HG03432 (cell line): ENCODE measurements at regions not wholly inside any gene's neighbourhood (a gene's known extent, or its start where the extent isn't known, plus 50 kb on each side); places are given as distances from the start of the nearest gene placed in this dataset.

Source experiments
- ATAC-seq: cut with Tn5 transposase; IDR thresholded peaks from one replicate; pipeline ENCODE4 v1.9.1; 2021; ENCODE audit warnings: mild to moderate bottlenecking, moderate library complexity; ENCODE audit not compliant: unreplicated experiment

- ATAC-seq, result peak; percentile 74
Observed at GRCh38 chr14:82414853-82415539, 881.3 kb upstream of the SEL1L start.

- ATAC-seq, result no peak
Observed at GRCh38 chr14:82419933-82420332, 886.3 kb upstream of the SEL1L start.

- no peak for ATAC-seq
Observed at GRCh38 chr14:82420871-82421270, 887.2 kb upstream of the SEL1L start.

GRCh38 chr14:82421286-82421685 lies 887.6 kb upstream of the SEL1L start:
- no peak for ATAC-seq

- ATAC-seq, result no peak
Observed at GRCh38 chr14:82422230-82422629, 888.6 kb upstream of the SEL1L start.

- no peak for ATAC-seq
Observed at GRCh38 chr14:82425261-82425660, 891.6 kb upstream of the SEL1L start.

- no peak for ATAC-seq
Observed at GRCh38 chr14:82431031-82431430, 897.4 kb upstream of the SEL1L start.

GRCh38 chr14:82432301-82433105 lies 898.9 kb upstream of the SEL1L start:
- ATAC-seq, result no peak

- ATAC-seq, result no peak
Observed at GRCh38 chr14:82438436-82438835, 904.8 kb upstream of the SEL1L start.

GRCh38 chr14:82441270-82441669 lies 907.6 kb upstream of the SEL1L start:
- no peak for ATAC-seq

GRCh38 chr14:82445810-82446570 lies 912.3 kb upstream of the SEL1L start:
- ATAC-seq, result no peak

- no peak for ATAC-seq
Observed at GRCh38 chr14:82447586-82447985, 913.9 kb upstream of the SEL1L start.

GRCh38 chr14:82449926-82450468 lies 916.3 kb upstream of the SEL1L start:
- ATAC-seq, result no peak

GRCh38 chr14:82451675-82452074 lies 918.0 kb upstream of the SEL1L start:
- ATAC-seq, result no peak

- ATAC-seq, result no peak
Observed at GRCh38 chr14:82482345-82482744, 948.7 kb upstream of the SEL1L start.

GRCh38 chr14:82488473-82488872 lies 954.8 kb upstream of the SEL1L start:
- ATAC-seq, result no peak

GRCh38 chr14:82490397-82490796 lies 956.7 kb upstream of the SEL1L start:
- ATAC-seq, result no peak

GRCh38 chr14:82492157-82492556 lies 958.5 kb upstream of the SEL1L start:
- ATAC-seq, result no peak

GRCh38 chr14:82500222-82500621 lies 966.6 kb upstream of the SEL1L start:
- no peak for ATAC-seq

- no peak for ATAC-seq
Observed at GRCh38 chr14:82501554-82501953, 967.9 kb upstream of the SEL1L start.

GRCh38 chr14:82502043-82502442 lies 968.4 kb upstream of the SEL1L start:
- no peak for ATAC-seq
